ENCODE measurements at regions not wholly inside any gene's neighbourhood (a gene's known extent, or its start where the extent isn't known, plus 50 kb on each side); places are given as distances from the start of the nearest gene placed in this dataset.

DNA sequence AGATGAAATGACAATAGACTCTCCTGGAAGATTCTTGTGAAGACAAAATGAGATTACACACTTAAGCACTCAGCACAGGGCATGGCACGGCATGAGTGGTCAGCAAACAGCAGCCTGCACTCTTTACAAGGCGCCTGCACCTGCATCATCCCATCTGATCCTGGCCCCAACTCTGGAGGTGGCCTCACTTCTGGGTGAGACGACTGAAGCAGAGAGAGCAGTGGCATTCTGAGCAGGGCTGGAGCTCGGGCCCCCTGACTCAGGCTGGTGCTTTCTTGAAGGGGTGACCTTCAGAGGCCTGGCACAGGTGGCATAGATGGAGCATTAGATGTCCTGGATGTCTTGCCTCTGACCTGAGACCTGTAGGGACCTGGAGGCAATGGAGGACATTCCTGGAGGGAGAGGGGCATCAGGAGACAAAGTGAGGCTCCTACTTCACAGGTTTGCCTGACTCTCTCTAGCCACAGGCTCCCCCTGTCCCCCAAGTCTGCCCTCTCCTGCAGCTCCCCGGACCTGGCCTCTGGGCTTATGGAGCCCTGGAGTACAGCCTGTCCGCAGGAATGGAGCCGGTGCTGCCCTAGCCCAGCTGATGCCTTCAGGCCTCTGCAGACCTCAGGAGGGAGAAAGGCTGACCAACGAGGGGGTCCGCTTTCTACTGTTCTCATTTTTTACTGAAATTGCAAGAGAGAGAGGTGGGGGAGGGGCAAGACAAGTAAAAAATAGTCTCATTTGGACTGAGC lies 65.5 kb upstream of the THY1 start:
- no peak for DNase-seq

DNA sequence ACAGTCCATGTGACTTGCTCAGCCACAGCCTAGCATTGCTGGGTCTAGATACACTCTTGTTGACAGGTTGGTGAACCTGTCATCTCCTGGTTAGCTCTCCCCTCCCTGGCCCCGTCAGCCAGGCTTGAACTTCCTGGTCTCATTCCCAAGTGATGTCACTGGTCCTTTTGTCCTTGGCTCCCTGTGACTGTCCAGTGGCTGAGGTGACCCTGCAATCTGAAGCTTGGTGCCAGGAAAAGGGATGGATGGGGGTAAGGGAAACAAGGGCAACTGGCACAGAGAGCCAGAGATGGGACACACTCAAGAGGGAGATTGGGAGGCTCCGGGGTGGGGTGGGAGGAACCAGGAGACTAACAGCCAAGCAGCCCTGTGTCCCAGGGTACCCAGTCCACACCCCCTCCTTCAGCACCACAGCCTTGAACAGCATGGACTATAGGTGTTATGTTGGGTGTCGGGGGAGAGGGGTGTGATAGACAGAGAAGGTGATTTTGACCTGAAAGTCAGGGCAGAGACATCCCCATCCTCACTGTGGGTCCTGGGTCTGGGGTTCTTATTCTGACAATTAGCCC lies 63.8 kb upstream of the THY1 start:
- no peak for DNase-seq

DNA sequence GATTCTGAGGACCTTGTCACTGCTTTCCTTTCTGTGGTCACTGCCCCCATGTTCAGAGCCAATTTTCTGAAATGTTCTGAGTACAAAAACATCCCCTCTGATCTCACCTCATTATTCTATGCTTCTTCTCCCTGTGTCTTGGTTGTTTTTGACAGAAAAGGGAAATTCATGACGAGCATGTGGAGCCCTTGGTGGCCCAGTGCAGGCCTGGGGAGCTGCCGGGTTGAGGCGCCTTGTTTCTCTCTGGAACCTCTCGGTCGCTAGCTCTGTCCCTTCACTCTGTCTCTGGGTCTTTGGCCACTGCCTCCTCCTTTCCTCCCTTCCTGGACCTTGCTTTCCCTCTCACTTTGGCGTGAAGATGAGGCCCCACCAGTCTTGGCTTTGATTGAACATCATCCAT lies 63.0 kb upstream of the THY1 start:
- DNase-seq, result no peak

DNA sequence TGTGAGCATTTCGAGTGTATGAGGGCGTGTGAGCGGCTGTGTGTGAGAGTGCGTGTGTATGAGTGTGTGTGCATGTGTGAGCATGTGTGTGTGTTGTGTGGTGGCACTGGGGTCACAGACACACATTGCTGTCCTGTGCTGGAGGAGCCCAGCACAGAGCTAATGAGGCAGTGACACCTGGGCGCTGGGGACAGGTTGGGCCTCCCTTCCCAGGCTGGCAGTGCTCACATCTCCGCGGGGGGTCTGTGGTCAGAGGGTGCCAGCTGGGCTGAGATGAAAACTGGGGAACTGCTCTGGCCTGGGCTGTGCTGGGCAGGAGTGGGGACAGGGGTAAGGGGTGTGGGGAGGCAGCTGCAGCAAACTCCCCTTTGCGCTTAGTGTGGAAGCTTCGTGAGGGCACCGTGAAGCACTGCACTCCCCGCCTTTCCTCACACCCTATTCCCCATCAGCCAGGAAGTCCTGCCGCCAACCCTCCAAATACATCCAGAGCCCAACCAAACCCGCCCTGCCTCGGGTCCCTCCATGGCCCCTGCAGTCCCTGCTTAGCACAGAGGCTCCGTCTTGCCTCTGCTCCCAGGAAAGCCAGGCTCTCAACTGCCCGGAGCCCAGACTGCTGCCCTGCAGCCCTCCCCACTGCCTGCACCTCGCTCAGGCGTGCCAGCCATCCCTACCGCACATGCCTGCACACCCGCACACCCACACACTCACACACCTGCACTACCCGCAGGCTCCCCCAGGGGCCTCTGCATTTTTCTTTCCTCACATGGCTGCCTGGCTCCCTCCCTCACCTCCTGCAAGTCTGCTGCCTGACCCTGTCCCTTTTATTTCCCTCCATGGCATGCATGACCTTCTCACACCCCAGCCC lies 62.0 kb upstream of the THY1 start:
- DNase-seq, result no peak

DNA sequence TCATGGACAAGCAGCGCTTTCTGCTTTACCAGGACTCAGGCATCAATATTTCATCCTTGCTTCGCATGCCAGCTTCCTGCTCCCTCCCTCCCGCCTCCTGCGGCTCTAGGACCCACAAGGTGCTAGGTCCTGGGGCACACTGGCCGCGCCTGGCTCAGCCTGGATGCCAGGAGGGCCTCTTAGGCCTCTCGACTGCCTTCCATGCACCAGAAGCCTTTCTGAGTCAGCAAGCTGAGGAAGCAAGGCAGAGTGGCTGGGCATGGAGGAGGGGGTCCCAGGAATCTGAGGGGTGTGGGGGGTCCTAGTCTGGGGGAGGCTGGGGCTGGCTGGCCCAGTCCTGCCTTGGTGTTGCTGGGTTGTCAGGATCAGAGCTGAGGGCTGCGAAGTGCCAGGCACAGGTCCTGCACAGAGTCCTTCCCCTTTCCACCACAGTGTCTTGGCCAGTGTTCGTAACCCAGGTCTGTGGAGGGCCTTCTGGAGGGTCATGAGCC lies 61.0 kb upstream of the THY1 start:
- DNase-seq, result no peak

DNA sequence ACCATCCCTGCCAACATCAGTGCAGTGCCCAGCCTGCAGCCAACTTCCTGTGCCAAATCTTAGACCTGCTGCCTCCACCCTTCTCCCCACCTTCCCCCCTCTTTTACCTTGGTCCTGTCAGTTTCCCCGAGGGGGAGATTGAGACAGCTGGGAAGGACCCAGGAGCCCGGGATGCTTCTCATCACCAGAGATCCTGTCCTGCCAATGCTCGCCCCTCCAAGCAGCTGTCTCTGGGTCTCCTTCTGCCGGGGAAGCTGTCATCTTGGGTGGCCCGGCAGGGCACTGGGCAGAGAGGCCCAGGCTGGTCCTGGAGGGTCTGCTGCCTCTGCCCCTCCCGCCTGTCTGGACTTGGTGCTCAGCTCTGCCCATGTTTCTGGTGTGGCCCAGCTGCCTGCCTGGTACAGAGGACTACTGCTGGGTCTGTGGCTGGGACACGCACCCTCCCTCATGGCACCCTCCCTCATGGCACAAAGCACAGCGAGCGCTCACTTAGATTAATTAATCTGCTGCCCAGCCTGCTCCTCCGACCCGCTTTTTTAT lies 60.4 kb upstream of the THY1 start:
- no peak for DNase-seq

DNA sequence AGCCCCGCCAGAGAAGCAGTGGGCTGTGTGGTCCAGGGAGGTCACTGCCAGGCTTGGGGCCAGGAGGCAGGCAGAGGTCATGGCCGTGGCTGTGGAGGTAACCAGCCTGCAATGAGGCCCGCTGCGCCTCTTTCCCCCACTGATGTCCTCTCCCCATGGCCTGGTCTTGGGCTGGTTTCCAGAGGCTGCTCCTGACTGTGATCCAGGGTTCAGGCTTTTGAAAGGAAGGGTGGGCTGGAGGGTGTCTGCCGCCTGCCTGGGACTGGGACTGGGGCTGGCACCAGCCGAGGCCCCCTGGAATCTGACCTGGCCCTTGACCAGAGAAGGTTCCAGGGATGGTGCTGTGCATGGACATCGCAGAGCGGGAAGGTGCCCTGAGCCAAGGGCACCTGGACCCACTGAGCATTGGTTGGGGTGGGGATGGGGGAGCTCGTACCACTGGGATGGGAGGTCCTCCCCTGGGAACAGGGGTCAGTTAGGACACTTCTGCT lies 59.6 kb upstream of the THY1 start:
- DNase-seq, result no peak

DNA sequence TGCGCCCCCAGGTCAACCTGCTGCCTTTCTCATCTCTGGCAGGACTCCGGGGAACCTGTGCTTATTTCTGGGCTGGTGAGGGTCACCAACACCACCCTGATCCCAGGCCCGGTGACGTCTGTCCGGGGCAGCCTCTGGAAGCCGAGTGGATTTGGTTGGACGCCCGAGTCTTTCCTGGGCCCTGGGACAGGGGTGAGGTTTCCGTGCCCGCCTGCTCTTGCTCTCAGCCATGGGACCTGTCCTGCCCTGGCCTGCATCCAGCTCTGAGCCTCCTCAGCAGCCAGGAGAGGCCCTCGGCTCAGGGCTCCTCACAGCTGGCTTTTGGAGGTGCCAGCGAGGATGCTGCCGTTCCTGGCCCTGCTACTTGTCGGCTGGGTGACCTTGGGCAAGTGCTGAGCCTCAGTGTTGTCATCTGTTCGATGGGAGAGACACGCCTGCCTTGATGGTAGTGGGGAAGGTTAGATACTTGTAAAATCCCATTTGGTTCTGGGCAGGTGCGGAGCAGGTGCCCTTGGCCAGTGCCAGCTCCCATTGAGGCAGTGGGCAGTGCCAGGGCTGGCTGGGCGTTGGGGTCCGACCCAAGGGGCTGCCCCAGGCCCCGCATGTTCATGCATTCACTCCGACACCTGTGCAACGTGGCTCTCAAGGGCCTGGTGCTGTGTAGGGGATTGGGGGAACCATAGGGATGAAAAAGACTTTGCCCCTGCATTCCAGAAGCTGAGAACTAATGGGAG lies 58.9 kb upstream of the THY1 start:
- DNase-seq, result no peak

DNA sequence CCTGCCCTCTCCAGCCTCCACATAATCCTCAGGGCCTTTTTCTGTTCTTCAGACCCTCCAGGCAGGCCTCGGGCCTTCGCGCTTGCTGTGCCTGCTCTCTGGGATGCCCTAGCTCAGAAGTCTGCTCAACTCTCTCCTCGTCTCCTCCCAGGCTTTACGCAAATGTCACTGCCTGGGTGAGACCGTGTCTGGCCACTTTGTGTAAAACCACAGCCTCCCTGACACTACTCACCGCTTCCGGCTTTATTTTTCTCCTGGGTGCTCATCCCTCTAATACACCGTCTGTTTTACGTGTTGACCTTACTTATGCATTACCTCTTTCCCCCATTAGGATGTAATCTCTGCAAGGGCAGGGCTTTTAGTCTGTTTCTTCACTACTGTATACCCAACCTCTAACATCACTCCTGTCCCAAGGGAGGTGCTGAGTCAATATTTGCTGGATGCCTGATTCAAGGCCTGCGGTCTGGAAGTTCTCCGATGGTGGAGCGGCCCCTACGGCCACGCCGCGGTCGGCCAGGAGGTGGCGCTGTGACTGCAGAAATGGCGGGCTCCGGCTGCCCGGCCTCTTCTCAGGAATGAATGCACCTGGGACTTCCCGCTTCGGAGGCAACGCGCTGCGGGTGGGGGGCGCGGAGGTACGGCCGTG lies 58.2 kb upstream of the THY1 start:
- DNase-seq, result peak; percentile 74

DNA sequence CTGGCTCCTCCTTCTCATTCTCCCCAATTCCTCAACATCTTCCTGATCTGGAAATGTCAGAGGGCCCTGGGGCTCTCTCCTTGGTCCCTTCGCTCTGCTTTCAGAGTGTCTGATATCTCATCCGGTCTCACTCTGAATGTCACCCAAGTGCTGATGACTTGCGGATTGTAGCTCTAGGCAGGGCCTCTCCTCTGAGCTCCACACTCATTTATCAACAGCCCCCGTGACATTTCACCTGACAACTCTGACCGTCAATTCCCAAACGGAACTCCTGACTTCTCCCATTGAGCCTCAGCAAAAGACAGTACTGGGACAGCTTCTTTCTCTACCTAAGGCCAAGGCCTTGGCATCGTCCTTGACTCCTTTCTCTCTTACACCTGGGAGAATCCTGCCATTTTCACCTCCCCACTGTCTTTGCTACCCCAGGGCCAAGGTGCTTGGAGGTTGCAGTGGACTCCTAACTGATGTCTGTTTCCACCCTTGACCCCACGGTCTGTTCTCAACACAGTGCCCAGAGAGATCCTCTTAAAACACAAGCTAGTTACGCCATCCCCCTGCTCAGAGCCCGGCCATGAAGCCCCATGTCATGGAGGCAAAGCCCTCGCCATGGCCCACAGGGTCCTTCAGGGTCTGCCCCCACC lies 57.5 kb upstream of the THY1 start:
- no peak for DNase-seq

DNA sequence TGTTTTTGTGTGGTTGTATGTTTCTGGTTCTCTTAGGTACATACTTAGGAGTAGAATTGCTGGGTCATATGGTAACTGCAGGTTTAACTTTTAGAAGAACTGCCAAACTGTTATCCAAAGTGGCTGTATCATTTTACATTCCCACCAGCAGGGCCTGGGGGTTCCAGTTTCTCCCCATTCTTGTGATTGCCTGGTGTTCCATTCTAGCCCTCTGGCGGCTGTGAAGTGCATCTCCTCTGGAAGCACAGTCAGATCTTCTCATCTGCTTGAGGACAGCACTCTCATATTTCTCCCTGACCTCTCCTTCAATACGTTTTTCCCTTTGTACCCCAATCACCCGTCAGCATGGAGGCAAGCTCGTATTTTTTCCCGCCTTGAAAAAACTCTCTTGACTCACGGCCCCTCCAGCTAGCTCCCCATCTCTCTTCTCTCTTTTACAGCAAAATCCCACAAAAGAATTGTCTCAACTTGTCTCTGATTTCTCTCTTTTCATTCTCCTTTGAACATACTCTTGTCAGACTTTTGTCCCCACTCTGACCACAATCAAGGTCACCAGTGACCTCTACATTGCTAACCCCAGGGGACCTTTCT lies 56.8 kb upstream of the THY1 start:
- no peak for DNase-seq

DNA sequence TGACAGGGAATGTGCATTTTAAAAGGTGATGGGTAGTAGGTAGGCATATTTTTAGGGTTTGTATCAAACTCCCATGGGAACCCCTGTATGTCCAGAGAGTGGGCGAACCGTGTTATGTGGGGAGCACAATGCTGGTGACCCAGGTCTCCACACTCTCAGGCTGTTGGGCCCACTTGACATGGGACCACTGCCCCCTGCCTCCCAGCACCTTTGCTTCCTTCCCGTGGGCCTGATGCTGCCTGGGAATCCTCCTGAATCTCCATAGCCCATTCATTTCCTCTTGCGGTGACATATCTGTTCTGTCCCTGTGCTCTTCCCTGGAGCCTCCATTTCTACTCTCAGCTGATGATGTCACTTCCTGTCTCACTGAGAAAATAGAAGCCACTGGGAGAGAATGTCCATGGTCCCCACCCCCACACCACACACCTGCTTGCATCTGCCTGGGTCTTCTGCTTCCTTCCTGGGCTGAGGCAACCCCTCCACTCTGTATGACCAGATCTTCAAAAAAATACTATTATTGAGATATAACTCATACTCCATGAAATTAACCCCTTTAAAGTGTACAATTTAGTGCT lies 55.8 kb upstream of the THY1 start:
- DNase-seq, result no peak

DNA sequence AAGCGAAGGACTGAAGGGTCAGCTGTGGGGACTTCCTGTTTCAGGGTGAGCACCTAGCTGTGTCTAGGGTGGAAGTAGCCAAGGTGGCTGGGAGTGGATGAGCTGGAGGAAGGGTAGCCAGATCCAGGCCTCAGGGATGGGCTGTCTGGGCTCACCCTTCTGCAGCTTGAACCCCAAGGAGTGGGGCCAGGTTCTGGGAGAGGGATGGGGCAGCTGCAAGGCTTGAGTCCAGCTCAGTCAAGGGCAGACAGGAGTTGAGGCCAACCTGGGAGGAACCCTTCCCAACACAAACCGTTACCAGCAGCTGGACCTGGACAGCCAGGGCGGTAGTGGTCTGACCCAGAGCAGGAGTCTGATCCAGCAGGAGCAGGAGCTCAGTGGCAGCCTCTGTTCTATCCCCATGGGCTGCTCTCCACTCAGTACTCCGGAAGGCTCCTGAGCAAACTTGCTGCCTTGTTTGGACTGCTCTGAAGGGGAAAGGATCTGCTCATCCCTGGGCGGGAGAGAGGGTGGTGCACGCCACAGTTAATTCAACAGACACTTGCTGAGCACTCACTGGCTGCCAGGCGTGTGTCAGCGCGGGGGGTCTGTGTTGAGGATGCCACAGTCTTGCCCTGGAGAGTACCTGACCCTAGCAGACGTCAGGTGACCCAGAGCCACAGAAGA lies 53.8 kb upstream of the THY1 start:
- no peak for DNase-seq

DNA sequence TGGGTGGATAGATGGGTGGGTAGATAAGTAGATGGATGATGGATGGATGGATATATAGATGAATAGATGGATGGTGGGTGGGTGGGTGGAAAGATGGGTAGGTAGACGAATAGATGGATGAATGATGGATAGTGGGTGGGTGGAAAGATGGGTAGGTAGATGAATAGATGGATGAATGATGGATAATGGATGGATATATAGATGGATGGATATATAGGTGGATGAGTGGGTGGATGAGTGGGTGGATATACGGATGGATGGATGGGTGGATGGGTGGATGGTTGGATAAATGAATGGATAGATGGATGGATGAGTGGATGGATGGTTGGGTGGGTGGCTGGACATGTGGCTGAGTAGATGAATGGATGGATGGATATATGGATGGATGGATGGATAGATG lies 53.1 kb upstream of the THY1 start:
- no peak for DNase-seq

DNA sequence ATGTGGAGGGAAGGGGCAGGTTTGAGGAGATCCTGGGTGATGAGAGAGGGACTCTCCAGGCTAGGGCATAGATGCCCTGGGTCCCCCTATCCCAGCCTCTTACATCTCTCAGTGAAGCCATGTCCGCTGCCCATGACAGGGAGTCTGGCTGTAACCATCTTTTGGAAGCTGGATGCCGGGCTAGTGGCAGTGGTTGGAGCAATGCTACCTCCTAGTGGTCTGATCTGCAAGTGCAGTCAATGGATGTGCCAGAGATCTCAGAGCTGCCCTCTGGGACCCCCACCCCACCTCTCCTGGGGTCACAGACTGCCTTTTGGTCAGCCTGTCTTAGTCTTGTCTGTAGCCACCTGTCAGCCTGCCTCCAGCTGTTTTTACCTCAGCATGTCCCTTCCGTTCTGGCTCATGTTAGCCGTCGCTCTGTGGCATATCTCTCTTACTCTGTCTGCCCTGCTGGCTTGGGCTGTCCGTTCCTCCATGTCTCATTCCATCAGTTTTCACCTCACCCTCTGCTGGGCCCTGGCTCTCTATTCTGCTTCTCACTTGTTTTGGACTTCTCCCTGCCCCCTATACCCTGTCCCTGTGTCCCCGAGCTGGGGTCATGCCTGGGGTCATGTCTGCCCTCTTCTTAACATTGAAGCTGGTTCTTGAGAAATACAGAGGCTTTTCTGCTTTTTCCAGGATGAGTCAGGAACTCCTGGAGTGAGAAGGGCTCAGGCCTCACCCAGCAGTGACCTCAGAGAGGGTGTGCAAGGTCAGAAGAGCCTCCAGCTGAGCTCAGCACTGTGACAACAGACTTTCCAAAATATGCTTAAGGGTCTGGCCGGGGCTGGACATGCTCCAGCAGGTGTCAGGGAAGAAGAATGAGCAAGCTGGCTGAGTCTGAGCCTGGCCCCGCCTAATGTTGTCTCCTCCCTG lies 52.0 kb upstream of the THY1 start:
- DNase-seq, result peak; percentile 43

DNA sequence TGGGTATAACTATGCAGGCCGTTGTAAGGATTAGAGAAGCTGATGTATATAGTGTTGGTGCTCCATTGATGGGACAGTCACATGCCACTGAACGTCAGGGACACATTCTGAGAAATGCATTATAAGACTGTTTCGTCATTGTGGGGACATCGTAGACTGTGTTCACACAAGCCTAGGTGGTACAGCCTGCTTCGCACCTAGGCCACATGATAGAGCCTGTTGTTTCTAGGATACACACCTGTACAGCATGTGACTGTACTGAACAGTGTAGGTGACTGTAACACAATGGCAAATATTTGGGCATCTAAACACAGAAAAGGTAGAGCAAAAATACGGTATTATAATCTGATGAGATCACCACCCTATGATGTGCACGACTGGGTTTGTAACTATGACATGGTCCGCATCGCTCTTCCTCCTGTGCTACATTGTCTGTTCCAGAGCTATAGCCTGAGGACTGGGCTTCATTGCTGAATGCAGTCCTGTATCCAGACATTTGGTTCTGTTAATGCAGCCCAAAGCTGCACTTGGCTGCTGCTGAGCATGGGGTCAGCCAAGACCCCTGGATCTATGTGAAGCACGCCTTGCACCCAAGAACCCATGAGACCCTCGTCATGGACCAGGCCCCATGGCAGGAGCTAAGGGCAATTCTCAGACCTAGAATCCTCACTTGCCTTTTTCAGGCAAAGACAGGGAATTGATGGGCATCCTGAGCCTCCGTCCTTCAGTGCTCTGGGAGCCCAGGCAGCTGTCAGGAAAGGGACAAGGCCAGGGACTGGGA lies 51.1 kb upstream of the THY1 start:
- no peak for DNase-seq

DNA sequence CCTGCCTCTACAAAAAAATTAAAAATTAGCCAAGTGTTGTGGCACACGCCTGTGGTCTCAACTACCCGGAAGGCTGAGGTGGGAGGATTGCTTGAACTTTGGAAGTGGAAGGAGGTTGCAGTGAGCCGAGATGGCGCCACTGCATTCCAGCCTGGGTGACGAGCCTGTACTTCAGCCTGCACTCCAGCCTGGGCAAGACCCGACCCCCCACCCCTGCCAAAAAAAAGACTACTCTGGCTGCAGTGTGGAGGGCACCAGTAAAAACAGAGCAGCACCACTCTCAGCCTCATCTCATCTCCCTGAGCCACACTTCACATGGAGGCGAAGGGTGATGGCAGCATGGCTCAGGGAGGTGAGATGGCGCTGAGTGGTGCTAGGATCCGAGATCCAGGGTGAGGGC lies 50.3 kb upstream of the THY1 start:
- DNase-seq, result no peak

DNA sequence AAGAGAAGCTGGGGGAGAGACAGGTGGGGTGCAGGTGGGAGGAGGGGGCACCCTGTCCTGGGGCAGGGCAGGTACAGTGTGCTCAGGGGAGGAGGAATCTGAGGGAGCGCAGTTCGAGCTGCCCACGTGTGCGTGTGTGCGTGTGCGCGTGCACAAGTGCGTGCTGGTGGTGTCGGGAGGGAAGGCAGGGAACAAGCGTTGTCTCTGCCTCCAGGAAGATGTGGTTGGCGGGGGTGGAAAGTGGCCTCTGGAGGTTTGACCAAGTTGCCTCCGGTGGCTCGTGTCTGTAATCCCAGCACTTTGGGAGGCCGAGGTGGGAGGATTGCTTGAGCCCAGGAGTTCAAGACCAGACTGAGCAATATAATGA lies 49.9 kb upstream of the THY1 start:
- no peak for DNase-seq

Data from activated T-cell treated with anti-CD3 and anti-CD28 coated beads, Interleukin-2, amount 50 U/mL, for 1 hour (primary cell).